SK-N-SH (cell line): ENCODE measurements at regions not wholly inside any gene's neighbourhood (a gene's known extent, or its start where the extent isn't known, plus 50 kb on each side); places are given as distances from the start of the nearest gene placed in this dataset.

Experiments used
- CTCF ChIA-PET: fragments of 300-600, 350-600 bp; formaldehyde crosslinking; extraction: SDS; loops from one replicate; lab custom pipeline; 2021; lab: Yijun Ruan, JAX
- POLR2A ChIA-PET: fragments of 350-600 bp; sonication (Branson Sonifier 250); formaldehyde crosslinking; extraction: SDS; loops from one replicate; lab custom pipeline; 2020; ENCODE audit warnings: antibody characterized with exemption, inconsistent platforms; lab: Yijun Ruan, JAX
- DNase-seq: peaks from one replicate; pipeline ENCODE4 v3.0.0; 2012
- H2AFZ ChIP-seq: fragments of 200-600 bp; sonication (generic); 2 replicates; pipeline ENCODE4 v1.8.1; 2016; ENCODE audit warnings: antibody characterized with exemption, mild to moderate bottlenecking, low read depth
- H3F3A ChIP-seq: fragments of 200-600 bp; sonication (generic); replicated peaks from 2 replicates; pipeline ENCODE3; 2016; ENCODE audit warnings: antibody characterized with exemption, mild to moderate bottlenecking; ENCODE audit not compliant: insufficient read depth
- H3K27ac ChIP-seq, 2 experiments: fragments of 200-500 bp in 1 of 2; fragments of 200-600 bp in 1 of 2; sonication (Bioruptor generic) in 1 of 2; sonication (generic), shearing (Covaris generic) in 1 of 2; 2 replicates each; pipeline versions ENCODE4 v1.5.1 to v1.6.1; 2014 to 2016; ENCODE audit warnings: low read depth in 2 of 2, inconsistent platforms in 1 of 2, low read length in 1 of 2, mild to moderate bottlenecking in 1 of 2, mixed read lengths in 1 of 2
- H3K27me3 ChIP-seq: fragments of 200-600 bp; sonication (generic), shearing (Covaris generic); 2 replicates; pipeline ENCODE4 v1.6.1; 2016; ENCODE audit warnings: mixed run types; ENCODE audit not compliant: insufficient read depth
- H3K36me3 ChIP-seq, 2 experiments: fragments of 200-500 bp in 1 of 2; fragments of 200-600 bp in 1 of 2; sonication (Bioruptor generic) in 1 of 2; sonication (generic) in 1 of 2; replicated peaks in 1 of 2; 2 replicates each; pipeline versions ENCODE3 to v1.5.1; 2014 to 2016; ENCODE audit warnings: low read length in 1 of 2, mild to moderate bottlenecking in 1 of 2; ENCODE audit not compliant: insufficient read depth in 2 of 2, control insufficient read depth in 1 of 2
- H3K4me1 ChIP-seq, 2 experiments: fragments of 200-500 bp in 1 of 2; fragments of 200-600 bp in 1 of 2; sonication (Bioruptor generic) in 1 of 2; sonication (generic), shearing (Covaris generic) in 1 of 2; 2 replicates each; pipeline versions ENCODE4 v1.5.1 to v1.6.1; 2014 to 2016; ENCODE audit warnings: low read depth in 1 of 2, low read length in 1 of 2, mixed run types in 1 of 2; ENCODE audit not compliant: insufficient read depth in 2 of 2, control insufficient read depth in 1 of 2
- H3K4me2 ChIP-seq: fragments of 200-600 bp; sonication (generic), shearing (Covaris generic); 2 replicates; pipeline ENCODE4 v1.6.1; 2017; ENCODE audit warnings: mixed run types
- H3K4me3 ChIP-seq, 2 experiments: fragments of 200-500 bp in 1 of 2; fragments of 200-600 bp in 1 of 2; sonication (Bioruptor generic) in 1 of 2; sonication (generic), shearing (Covaris generic) in 1 of 2; 2 replicates each; pipeline versions ENCODE4 v1.5.1 to v1.8.1; 2014 to 2016; ENCODE audit warnings: low read depth in 2 of 2, inconsistent platforms in 1 of 2, low read length in 1 of 2, mild to moderate bottlenecking in 1 of 2, mixed read lengths in 1 of 2, moderate library complexity in 1 of 2
- H3K79me2 ChIP-seq: fragments of 200-600 bp; sonication (generic); 2 replicates; pipeline ENCODE4 v1.8.1; 2017; ENCODE audit warnings: mild to moderate bottlenecking; ENCODE audit not compliant: insufficient read depth
- H3K9ac ChIP-seq: fragments of 200-600 bp; sonication (generic); 2 replicates; pipeline ENCODE4 v1.6.1; 2017; ENCODE audit warnings: mixed run types
- H3K9me2 ChIP-seq: fragments of 200-600 bp; sonication (generic); 2 replicates; pipeline ENCODE4 v1.6.1; 2017; ENCODE audit warnings: mixed run types
- H3K9me3 ChIP-seq: fragments of 200-600 bp; sonication (generic); 2 replicates; pipeline ENCODE4 v1.6.1; 2017; ENCODE audit warnings: mixed run types, mild to moderate bottlenecking, moderate library complexity
- H4K20me1 ChIP-seq: fragments of 200-600 bp; sonication (generic); 2 replicates; pipeline ENCODE4 v1.6.1; 2017; ENCODE audit warnings: mild to moderate bottlenecking, mixed run types; ENCODE audit not compliant: insufficient read depth
- CHD2 ChIP-seq: fragments of 150-350 bp; IDR thresholded peaks from 2 replicates; pipeline ENCODE4 v1.6.1; 2018; ENCODE audit warnings: low read length; ENCODE audit not compliant: partially characterized antibody
- CTCF ChIP-seq: fragments of 200-600 bp; sonication (generic); IDR thresholded peaks from 2 replicates; pipeline ENCODE4 v1.6.1; 2017; ENCODE audit warnings: antibody characterized with exemption, mild to moderate bottlenecking, moderate library complexity
- FOSL2 ChIP-seq: IDR thresholded peaks from 2 replicates; pipeline ENCODE4 v1.4.0; 2012; ENCODE audit warnings: low read depth, mild to moderate bottlenecking, moderate library complexity, borderline replicate concordance
- FOXM1 ChIP-seq: IDR thresholded peaks from 2 replicates; pipeline ENCODE4 v1.4.0; 2012; ENCODE audit warnings: low read depth, mild to moderate bottlenecking
- GATA2 ChIP-seq: sonication (generic); formaldehyde crosslinking; IDR thresholded peaks from 2 replicates; pipeline ENCODE4 v1.5.0; 2020; ENCODE audit warnings: mild to moderate bottlenecking, missing genetic modification reagents
- IRF3 ChIP-seq: fragments of 150-350 bp; IDR thresholded peaks from 2 replicates; pipeline ENCODE4 v1.6.1; 2016; ENCODE audit warnings: mild to moderate bottlenecking, low read depth, low read length
- NFIC ChIP-seq: IDR thresholded peaks from 2 replicates; pipeline ENCODE4 v1.4.0; 2012; ENCODE audit warnings: borderline replicate concordance
- RAD21 ChIP-seq: IDR thresholded peaks from 2 replicates; pipeline ENCODE4 v1.6.1; 2012; ENCODE audit warnings: mild to moderate bottlenecking, low read length
- RCOR1 ChIP-seq: fragments of 150-350 bp; IDR thresholded peaks from 2 replicates; pipeline ENCODE4 v1.6.1; 2017; ENCODE audit warnings: antibody characterized with exemption, low read length
- REST ChIP-seq: IDR thresholded peaks from 2 replicates; pipeline ENCODE4 v1.6.1; 2012; ENCODE audit warnings: mild to moderate bottlenecking, low read depth, low read length, moderate library complexity
- TCF12 ChIP-seq: IDR thresholded peaks from 2 replicates; pipeline ENCODE4 v1.4.0; 2012
- TEAD4 ChIP-seq: IDR thresholded peaks from 2 replicates; pipeline ENCODE4 v1.4.0; 2012; ENCODE audit warnings: mild to moderate bottlenecking, borderline replicate concordance; ENCODE audit not compliant: insufficient read depth
- USF2 ChIP-seq: fragments of 150-350 bp; IDR thresholded peaks from 2 replicates; pipeline ENCODE4 v1.6.1; 2017; ENCODE audit warnings: antibody characterized with exemption, low read length, low read depth, borderline replicate concordance
- ZBTB33 ChIP-seq: IDR thresholded peaks from 2 replicates; pipeline ENCODE4 v1.4.0; 2012; ENCODE audit warnings: low read depth, borderline replicate concordance
- WGBS: methylation state at CpG from one replicate; pipeline ENCODE4 v1.1.6; 2017; ENCODE audit warnings: low lambda C conversion rate; 5-methylcytosine and 5-hydroxymethylcytosine counted together

GRCh38 chr2:226158229-226158628, 641.4 kb downstream of the IRS1 start (continued):
- TF ChIP-seq IRF3 (no peak), NFIC (no peak), TCF12 (no peak)
- TF ChIP-seq, all 33 proteins: peak for 0

- no peaks in the 10 kb centered on the region for H3K36me3 ChIP-seq
- H3K79me2 ChIP-seq = no peaks in the 10 kb centered on the region
- WGBS = 28% methylated on average over 5 of the region's 5 CpGs
- no peaks in the 10 kb centered on the region for H3K9me2 ChIP-seq
- no peak for DNase-seq
- no peaks in the 10 kb centered on the region for H4K20me1 ChIP-seq
- no peaks in the 10 kb centered on the region for H3K4me1 ChIP-seq
- H3K27me3 ChIP-seq = no peaks in the 10 kb centered on the region
- no peak overlapping the region for H3K9ac ChIP-seq
- peak overlapping the region; percentile 32; the same call in 1 of the 2 replicates for H2AFZ ChIP-seq
- no peak overlapping the region for H3K27ac ChIP-seq
- TF ChIP-seq RAD21 (no peak), GATA2 (CRISPR knock-in tag) (no peak), NFIC (no peak), USF2 (no peak), FOXM1 (no peak), REST (no peak), ZBTB33 (no peak), RCOR1 (no peak), TEAD4 (no peak), CHD2 (no peak), FOSL2 (no peak), CTCF (no peak)
- no peak overlapping the region for H3K4me2 ChIP-seq
- no peaks in the 10 kb centered on the region for H3K9me3 ChIP-seq
- ChIA-PET POLR2A (no interaction called here), CTCF (no interaction called here)
- H3F3A ChIP-seq = no peaks in the 10 kb centered on the region
- no peak overlapping the region for H3K4me3 ChIP-seq
Observed at GRCh38 chr2:226155093-226155875, 644.3 kb downstream of the IRS1 start.
